Retinal pigment epithelial cell (primary cell): ENCODE measurements at regions not wholly inside any gene's neighbourhood (a gene's known extent, or its start where the extent isn't known, plus 50 kb on each side); places are given as distances from the start of the nearest gene placed in this dataset.

ENCODE experiments used
- DNase-seq: peaks from one replicate; pipeline ENCODE4 v3.0.0-alpha.2; 2010; ENCODE audit warnings: low read depth
- H3K4me3 ChIP-seq: 2 replicates; pipeline ENCODE4 v1.5.1; 2011; ENCODE audit warnings: mild to moderate bottlenecking, low read length, control low read depth, moderate library complexity
- CTCF ChIP-seq: conservative IDR thresholded peaks from 2 replicates; pipeline ENCODE4 v1.5.1; 2011; ENCODE audit warnings: low read depth, low read length, control low read depth, inconsistent platforms

- no peak for DNase-seq
- H3K4me3 ChIP-seq = no peak overlapping the region
- no peak for TF ChIP-seq CTCF
Observed at GRCh38 chr1:56199956-56200355, 379.4 kb downstream of the PLPP3 start.

- no peak for DNase-seq
- no peak for TF ChIP-seq CTCF
Observed at GRCh38 chr1:56199061-56199460, 380.3 kb downstream of the PLPP3 start.

GRCh38 chr1:56197946-56198345 is 381.4 kb downstream of the PLPP3 start:
- DNase-seq = no peak
- no peak for TF ChIP-seq CTCF
- no peak overlapping the region for H3K4me3 ChIP-seq

More at GRCh38 chr1:56199061-56199460, 380.3 kb downstream of the PLPP3 start:
- no peak overlapping the region for H3K4me3 ChIP-seq

- H3K4me3 ChIP-seq = no peak overlapping the region
- TF ChIP-seq CTCF = no peak
- DNase-seq = no peak
Observed at GRCh38 chr1:56196839-56197238, 382.5 kb downstream of the PLPP3 start.

GRCh38 chr1:56194701-56195300 is 384.6 kb downstream of the PLPP3 start:
- no peak for DNase-seq
- H3K4me3 ChIP-seq = no peak overlapping the region
- no peak for TF ChIP-seq CTCF

- no peak overlapping the region for H3K4me3 ChIP-seq
- no peak for DNase-seq
- no peak for TF ChIP-seq CTCF
Observed at GRCh38 chr1:56193656-56194055, 385.7 kb downstream of the PLPP3 start.

GRCh38 chr1:56191369-56191768 is 388.0 kb downstream of the PLPP3 start:
- no peak for TF ChIP-seq CTCF
- DNase-seq = no peak
- no peak overlapping the region for H3K4me3 ChIP-seq
